Psoas muscle (tissue), 7 donors: ENCODE measurements at regions not wholly inside any gene's neighbourhood (a gene's known extent, or its start where the extent isn't known, plus 50 kb on each side); places are given as distances from the start of the nearest gene placed in this dataset.
A peak's percentile ranks its signal among the peaks of the same experiment; 100 is the strongest.

ENCODE experiments used
- ATAC-seq, 4 donors: fragments of 200-7000 bp; cut with Tn5 transposase; one replicate each; pipeline ENCODE4 v1.9.1; 2020; ENCODE audit warnings: moderate library complexity in 3 of 4, mild to moderate bottlenecking in 2 of 4
- DNase-seq, 2 donors: peaks; one replicate each; pipeline ENCODE4 v3.0.0-alpha.2; 2020
- H3K27ac ChIP-seq: fragments of 200-600 bp; one replicate; pipeline ENCODE4 v1.8.0; 2022
- H3K27me3 ChIP-seq, 3 donors: fragments of 200-600 bp in 1 of 3; one replicate each; pipeline versions ENCODE4 v1.6.1 to v1.8.0; 2013 to 2022; ENCODE audit warnings: low read length in 2 of 3, mild to moderate bottlenecking in 2 of 3, moderate library complexity in 1 of 3; ENCODE audit not compliant: insufficient read depth in 3 of 3
- H3K36me3 ChIP-seq, 2 donors: fragments of 200-600 bp in 1 of 2; one replicate each; pipeline versions ENCODE4 v1.6.1 to v1.8.0; 2013 to 2022; ENCODE audit warnings: low read depth in 1 of 2, mild to moderate bottlenecking in 1 of 2, moderate library complexity in 1 of 2; ENCODE audit not compliant: insufficient read depth in 1 of 2
- H3K4me1 ChIP-seq: fragments of 200-600 bp; one replicate; pipeline ENCODE4 v1.8.0; 2022
- H3K4me3 ChIP-seq: fragments of 200-600 bp; one replicate; pipeline ENCODE4 v1.8.0; 2022; ENCODE audit warnings: mild to moderate bottlenecking
- H3K9me3 ChIP-seq: fragments of 200-600 bp; one replicate; pipeline ENCODE4 v1.8.0; 2022
- WGBS, 3 donors: extraction: QIAGEN DNeasy Blood & Tissue Kit; methylation state at CpG; one replicate each; pipeline versions ENCODE4 v1.1.6 to v1.1.7; 2013; 5-methylcytosine and 5-hydroxymethylcytosine counted together
- intact Hi-C, 2 donors: fragments of 100-400 bp; cut with DNase I; formaldehyde crosslinking; loops; one replicate each; pipeline versions ENCODE4 v1.11.0 to v1.14.2; 2022
- TF ChIP-seq, protein P1 (sequence below): fragments of 200-600 bp; IDR thresholded peaks from one replicate; pipeline ENCODE4 v1.8.0; 2022; ENCODE audit warnings: antibody characterized with exemption
- donor health status: healthy with polysubstance abuse.
- donor health status: DM: no; HTN: no; CAD: no; lungs with moderate emphysema.
- donor health status: Bipolar disorder and iron deficiency.
- donor health status: healthy.
- donor health status: DM: yes; HTN: yes; CAD: no.
- donor health status: DM: no; HTN: no; CAD: no.
- donor health status: DM: yes; HTN: yes; CAD: no.

DNA sequence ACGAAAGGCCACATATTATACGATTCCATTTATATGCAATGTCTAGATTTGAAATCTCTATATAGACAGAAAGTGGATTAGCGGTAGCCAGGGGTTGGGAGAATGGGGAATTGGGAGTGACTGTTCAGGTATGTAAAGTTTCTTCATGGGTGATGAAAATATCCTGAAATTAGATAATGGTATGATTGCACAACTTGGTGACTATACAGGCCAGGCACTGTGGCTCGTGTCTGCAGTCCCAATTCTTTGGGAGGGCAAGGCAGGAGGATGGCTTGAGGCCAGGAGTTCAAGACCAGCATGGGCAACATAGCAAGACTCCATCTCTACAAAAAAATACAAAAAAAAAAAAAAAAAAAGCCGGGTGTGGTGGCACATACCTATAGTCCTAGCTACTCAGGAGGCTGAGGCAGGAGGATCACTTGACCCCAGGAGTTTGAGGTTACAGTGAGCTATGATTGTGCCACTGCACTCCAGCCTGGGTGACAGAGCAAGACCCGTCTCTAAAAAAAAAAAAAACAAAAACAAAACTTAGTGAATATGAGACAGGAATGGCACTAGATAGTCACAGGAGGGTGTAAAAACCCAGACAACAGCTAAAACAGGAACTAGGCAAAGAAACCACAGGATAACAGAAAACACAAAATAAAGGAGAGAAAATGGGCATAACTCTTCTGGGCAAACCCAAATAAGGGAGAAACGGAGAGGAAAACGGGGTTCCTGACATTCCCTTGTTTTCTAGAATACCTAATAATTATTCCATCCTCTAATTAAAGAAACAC is 72.1 kb upstream of the ZNF618 start:
- no peaks in the 10 kb centered on the region for H3K9me3 ChIP-seq
- TF ChIP-seq, protein P1, sequence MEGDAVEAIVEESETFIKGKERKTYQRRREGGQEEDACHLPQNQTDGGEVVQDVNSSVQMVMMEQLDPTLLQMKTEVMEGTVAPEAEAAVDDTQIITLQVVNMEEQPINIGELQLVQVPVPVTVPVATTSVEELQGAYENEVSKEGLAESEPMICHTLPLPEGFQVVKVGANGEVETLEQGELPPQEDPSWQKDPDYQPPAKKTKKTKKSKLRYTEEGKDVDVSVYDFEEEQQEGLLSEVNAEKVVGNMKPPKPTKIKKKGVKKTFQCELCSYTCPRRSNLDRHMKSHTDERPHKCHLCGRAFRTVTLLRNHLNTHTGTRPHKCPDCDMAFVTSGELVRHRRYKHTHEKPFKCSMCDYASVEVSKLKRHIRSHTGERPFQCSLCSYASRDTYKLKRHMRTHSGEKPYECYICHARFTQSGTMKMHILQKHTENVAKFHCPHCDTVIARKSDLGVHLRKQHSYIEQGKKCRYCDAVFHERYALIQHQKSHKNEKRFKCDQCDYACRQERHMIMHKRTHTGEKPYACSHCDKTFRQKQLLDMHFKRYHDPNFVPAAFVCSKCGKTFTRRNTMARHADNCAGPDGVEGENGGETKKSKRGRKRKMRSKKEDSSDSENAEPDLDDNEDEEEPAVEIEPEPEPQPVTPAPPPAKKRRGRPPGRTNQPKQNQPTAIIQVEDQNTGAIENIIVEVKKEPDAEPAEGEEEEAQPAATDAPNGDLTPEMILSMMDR, result no peak
- H3K36me3 ChIP-seq, result no peaks in the 10 kb centered on the region
- H3K4me3 ChIP-seq, result no peak overlapping the region
- DNase-seq (no peak), ATAC-seq (no peak)
- 70 to 73% (median 72%) methylated on average over 7 to 8 of the region's 8 CpGs for WGBS, 3 donors
- intact Hi-C loops, result no loop called here
- no peak overlapping the region for H3K27ac ChIP-seq
- no peaks in the 10 kb centered on the region for H3K4me1 ChIP-seq
- no peaks in the 10 kb centered on the region for H3K27me3 ChIP-seq

DNA sequence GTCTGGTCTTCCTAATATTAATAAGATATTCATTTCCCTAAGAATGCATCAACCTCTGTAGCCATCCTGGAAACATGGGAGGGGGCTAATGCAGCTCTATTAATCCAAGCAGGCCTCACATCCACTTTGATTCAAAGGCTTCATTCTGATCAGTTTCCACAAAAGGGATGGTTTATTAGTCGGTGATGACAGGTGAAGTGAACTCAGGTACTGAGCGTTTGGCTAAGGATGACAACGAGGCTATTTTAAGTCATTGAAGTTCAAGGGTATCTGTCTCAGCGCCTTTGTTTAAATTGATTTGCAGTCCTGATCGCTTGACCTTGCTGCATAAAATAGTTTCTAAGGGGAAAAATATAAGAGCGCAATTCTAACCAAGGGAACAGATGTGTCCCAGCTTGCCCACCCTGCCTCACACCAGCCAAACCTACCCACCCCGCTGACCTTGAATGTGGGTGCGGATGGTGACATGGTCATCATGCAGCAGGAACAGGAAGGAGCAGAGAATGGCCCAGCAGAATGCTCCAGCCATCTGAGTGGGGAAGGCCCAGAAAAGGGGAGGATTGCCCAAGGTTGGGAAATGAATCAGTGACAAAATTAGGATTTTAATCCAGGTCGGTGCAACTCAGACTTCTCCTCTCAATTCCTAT is 70.5 kb upstream of the ZNF618 start:
- ATAC-seq, result no peak
- Histone ChIP-seq H3K27ac (no peak overlapping the region), H3K36me3 (no peaks in the 10 kb centered on the region), H3K27me3 (no peaks in the 10 kb centered on the region), H3K4me1 (no peaks in the 10 kb centered on the region), H3K4me3 (no peak overlapping the region), H3K9me3 (no peaks in the 10 kb centered on the region)
- intact Hi-C loops, result loop anchor here (2.0 to 5.0 kb wide), 5 partner anchors 77 to 229 kb away; no protein-coding TSS in a partner anchor
- DNase-seq, result no peak
- WGBS, 3 donors, result 76 to 82% (median 77%) methylated on average over 9 of the region's 9 CpGs
- TF ChIP-seq, protein P1, result no peak

DNA sequence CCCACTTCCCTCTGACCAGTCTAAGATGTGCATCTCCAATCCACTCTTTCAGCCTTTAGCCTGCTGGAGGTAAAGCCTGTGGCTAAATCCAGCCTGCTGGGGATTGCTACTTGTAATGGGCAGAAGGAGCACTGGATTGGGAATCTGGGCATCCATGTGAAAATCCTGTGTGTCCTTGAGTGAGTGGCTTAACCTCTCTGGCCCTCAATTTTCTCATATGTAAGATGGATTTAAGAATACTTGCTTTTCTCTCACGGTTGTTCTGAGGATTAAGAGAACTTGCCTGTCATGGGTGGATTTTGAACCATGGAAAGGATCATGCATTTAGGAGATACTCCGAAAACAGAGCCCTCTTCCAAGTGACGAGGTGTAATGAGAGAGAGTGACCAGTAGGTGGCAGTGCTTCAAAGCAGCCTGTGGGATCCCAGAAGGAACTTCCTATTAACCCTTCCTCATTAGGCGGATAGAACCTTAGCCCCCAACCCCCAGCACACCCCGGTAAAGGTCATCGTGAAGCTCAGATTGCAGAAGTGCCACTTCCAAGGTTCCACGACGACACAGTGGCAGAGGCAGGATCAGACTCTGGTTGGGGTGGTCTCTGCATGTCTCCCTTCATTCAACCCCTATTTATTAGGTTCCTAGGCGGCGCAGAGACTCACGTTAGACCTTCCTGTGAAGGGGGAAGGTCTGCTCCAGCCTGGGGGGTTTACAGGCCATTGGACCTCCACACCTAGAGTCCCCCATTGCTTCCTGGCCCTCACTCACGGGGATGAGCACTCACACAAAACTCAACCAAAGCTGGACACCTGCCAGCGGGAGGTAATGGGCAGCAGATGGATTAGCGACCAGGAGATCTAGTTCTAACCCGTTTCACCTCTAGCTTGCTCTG is 68.7 kb upstream of the ZNF618 start:
- Histone ChIP-seq H3K4me1 (no peaks in the 10 kb centered on the region), H3K27me3 (no peaks in the 10 kb centered on the region), H3K27ac (no peak overlapping the region), H3K9me3 (no peaks in the 10 kb centered on the region), H3K36me3 (no peaks in the 10 kb centered on the region), H3K4me3 (peak overlapping the region; percentile 51)
- intact Hi-C loops, result loop anchor here (2.0 to 5.0 kb wide), 5 partner anchors 75 to 227 kb away; no protein-coding TSS in a partner anchor
- DNase-seq, result peak in 1 of 2 donors; percentile 30
- 14 to 21% (median 16%) methylated on average over 15 of the region's 15 CpGs for WGBS, 3 donors
- peak; percentile 78 to 91 (median 82) for ATAC-seq
- TF ChIP-seq, protein P1, result peak; percentile 93

DNA sequence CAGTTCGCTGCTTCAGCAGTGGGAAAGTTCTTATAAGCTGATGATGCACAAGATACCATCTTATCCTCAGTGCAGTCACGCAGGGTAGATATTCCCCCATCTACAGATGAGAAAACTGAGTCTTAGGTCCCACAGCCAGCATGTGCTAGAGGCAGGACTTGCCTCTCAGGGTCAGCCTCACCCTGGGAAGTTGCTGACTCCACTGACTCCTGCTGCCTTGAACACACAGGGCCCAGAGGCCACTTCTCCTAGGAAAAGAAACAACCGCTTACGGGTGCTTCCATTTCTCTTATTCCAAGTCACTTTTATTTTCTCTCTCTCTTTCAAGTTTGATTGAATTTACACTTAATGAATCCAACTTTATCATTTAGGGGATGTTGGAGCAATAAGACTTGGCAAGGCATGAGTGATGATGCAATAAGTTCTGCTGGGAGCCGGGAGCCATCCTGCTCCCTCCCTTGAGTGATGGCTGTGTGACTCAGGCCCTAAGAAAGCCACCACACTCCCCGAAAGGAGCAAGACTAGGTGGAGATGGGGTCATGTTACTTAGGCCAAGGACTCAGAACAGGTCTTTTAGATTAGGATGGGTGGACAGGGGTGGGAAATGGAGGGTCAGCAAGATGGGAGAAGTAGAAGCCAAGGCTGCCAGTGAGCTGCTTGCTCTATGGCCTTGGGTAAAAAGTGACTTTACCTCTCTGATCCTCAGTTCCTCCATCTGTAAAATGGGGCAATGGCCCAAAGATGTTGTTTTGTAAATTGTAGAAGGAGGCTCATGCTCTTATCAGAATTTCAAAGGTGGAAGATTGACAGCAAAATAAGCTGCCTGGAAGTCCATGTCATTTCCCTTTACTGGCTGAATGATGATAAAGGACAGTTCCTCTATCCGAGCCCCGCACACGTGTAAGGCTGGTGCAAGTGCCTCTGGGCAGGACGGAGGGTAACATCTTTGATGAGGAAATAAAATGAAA is 67.4 kb upstream of the ZNF618 start:
- peak; percentile 22 to 59 for DNase-seq
- Histone ChIP-seq H3K4me1 (no peaks in the 10 kb centered on the region), H3K27ac (no peak overlapping the region), H3K4me3 (no peak overlapping the region), H3K9me3 (no peaks in the 10 kb centered on the region), H3K36me3 (no peaks in the 10 kb centered on the region), H3K27me3 (no peaks in the 10 kb centered on the region)
- WGBS, 3 donors, result 73 to 78% (median 75%) methylated on average over 10 of the region's 10 CpGs
- TF ChIP-seq, protein P1, result no peak
- peak; percentile 47 to 78 (median 57) for ATAC-seq
- intact Hi-C loops, result loop anchor here (5.0 kb wide), 2 partner anchors 74 to 154 kb away; no protein-coding TSS in a partner anchor
